Hepatocyte (in vitro differentiated cells): ENCODE measurements at regions not wholly inside any gene's neighbourhood (a gene's known extent, or its start where the extent isn't known, plus 50 kb on each side); places are given as distances from the start of the nearest gene placed in this dataset.

ENCODE experiments used
- EZH2 ChIP-seq: fragments of 200-600 bp; sonication (generic); IDR thresholded peaks from 2 replicates; pipeline ENCODE4 v1.6.1; 2016; ENCODE audit warnings: antibody characterized with exemption, mild to moderate bottlenecking, borderline replicate concordance
- EZH2phosphoT487 ChIP-seq: fragments of 200-600 bp; sonication (generic); IDR thresholded peaks from one replicate; pipeline ENCODE4 v1.6.1; 2018; ENCODE audit warnings: antibody characterized with exemption, mild to moderate bottlenecking, low read depth, moderate library complexity; ENCODE audit not compliant: unreplicated experiment, severe bottlenecking

- no peak for TF ChIP-seq EZH2
- TF ChIP-seq EZH2phosphoT487 = no peak
Observed at GRCh38 chr20:16676891-16677290, 52.9 kb upstream of the SNRPB2 start.
